ENCODE measurements at regions not wholly inside any gene's neighbourhood (a gene's known extent, or its start where the extent isn't known, plus 50 kb on each side); places are given as distances from the start of the nearest gene placed in this dataset.

DNA sequence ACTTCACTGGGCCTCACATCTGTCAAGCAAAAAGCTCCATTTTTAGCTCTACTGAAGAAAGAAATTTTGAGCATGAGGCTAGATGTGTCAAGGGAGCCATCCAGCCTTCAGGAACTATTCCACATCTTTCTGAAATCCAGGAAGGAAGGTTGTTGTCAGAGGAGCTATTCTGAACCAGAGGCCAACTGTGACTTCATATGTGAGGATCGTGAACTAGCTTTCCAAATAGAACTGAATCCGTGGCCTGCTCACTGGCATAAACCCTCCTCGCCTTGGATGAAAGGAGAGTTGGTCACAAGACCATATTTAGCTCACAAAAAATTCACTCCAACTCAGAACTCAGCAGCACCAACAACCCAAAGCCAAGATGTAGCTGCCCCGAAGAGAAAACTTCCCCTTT is 195.8 kb downstream of the FOXO1 start:
- no peak for DNase-seq

GRCh38 chr13:40471076-40471475 is 195.4 kb downstream of the FOXO1 start:
- no peak for DNase-seq

DNA sequence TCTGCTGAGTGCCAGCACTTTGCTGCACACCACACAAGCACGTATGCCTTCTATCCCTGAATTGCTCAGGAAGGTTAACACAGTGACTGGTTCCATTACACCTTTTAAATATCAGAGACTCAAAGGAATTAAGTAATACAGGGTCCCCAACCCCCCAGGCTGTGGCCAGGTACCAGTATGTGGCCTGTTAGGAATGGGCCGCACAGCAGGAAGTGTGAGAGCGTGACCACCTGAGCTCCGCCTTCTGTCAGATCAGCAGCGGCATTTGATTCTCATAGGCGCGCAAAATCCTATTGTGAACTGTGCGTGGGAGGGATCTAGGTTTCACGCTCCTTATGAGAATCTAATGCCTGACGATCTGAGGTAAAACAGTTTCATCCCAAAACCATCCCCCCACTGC is 194.5 kb downstream of the FOXO1 start:
- DNase-seq: no peak

- DNase-seq: no peak
Measured at GRCh38 chr13:40472427-40473220, 193.8 kb downstream of the FOXO1 start.

DNA sequence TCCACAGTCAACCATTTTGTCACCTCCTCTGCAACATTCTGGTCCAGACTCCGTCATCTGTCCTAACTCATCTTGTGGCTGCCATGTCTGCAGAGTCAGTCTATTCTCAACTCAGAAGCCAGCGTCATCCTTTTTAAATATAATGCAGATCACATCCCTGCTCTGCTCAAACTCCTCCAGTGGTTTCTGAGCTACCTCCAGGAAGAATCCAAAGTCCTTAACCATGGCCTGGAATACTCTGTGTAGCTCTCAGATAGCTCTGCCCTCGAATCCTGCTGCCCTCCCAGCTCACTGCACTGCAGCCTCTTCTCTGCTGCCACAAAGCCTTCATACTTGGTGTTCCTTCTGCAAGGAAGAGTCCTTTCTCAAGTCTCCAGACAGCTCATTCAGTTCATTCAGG is 190.8 kb downstream of the FOXO1 start:
- no peak for DNase-seq

GRCh38 chr13:40476175-40476958 is 190.1 kb downstream of the FOXO1 start:
- no peak for DNase-seq

GRCh38 chr13:40477623-40478608 is 188.5 kb downstream of the FOXO1 start:
- DNase-seq: no peak

DNA sequence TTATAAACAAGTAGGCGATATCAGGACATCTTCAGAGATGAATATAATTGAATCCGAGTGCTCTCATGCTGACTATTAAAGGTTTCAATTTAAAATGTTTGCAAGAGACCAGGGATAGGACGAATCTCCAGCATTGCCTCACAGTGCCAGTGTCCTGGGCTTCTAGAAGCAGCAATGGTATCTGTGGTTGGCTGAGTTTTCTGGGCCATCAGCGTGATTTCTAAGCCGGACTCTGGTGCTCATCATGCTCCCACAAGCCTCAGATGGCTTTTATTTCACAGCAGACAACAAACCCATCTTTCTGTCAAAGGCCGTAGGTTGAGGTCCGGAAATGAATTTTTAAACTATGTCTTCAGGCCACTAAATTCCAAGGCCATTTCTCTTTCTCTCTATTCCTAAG is 187.7 kb downstream of the FOXO1 start:
- DNase-seq: no peak

- DNase-seq: no peak
Measured at GRCh38 chr13:40479196-40479845, 187.1 kb downstream of the FOXO1 start.

GRCh38 chr13:40480012-40480914 is 186.2 kb downstream of the FOXO1 start:
- DNase-seq: no peak

DNA sequence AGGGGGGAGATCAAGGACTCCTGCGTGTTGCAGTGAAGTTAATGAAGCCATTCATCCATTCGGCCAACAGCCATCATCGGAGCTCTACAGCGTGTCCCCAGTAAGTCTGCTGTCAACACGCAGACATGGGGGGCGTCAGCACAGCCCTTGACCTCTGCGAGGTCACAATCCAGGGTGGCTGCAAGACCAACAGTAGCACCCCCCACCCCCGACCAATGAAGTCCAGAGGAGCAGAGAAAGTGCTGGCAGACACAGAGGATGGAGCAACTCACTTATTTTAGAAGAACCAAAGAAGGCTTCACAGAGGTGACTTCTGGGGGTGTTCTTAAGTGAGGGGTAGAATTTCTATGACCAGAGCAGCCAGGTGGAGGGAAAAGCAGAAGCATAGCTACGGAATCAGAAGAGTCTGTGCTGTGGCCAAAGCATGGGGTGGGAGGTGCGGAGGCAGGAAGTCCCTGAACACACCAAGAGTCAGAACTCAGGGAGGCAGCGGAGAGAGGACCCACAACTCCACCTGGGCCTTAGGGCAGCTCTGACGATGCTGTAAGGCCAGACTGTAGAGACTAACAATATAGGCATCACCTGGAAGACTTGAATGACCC is 185.4 kb downstream of the FOXO1 start:
- no peak for DNase-seq

DNA sequence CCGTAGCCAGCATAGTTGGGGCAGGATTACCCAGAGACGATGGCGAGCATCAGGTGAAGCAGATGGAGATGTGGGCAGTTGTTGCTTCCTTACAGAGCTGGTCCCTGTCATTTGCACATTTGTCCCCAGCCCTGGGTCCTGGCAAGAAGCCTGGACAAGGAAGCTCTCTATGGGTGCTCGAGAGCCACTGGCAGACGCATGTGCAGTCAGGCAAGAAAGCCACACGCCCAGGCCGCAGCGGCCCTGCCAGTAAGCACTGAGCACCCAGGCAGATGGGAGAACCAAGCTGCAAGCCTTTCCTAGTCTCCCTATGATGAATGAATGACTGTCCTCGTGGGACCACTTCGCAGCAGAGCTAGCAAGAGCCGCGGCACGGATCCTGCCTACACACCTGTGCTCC is 182.8 kb downstream of the FOXO1 start:
- no peak for DNase-seq

GRCh38 chr13:40484101-40484800 is 182.2 kb downstream of the FOXO1 start:
- no peak for DNase-seq

GRCh38 chr13:40484974-40485373 is 181.5 kb downstream of the FOXO1 start:
- peak in 1 of 5 experiments; percentile 42 for DNase-seq

- DNase-seq: peak in 4 of 5 experiments; percentile 42 to 94 (median 74)
Measured at GRCh38 chr13:40485611-40486517, 180.6 kb downstream of the FOXO1 start.

DNA sequence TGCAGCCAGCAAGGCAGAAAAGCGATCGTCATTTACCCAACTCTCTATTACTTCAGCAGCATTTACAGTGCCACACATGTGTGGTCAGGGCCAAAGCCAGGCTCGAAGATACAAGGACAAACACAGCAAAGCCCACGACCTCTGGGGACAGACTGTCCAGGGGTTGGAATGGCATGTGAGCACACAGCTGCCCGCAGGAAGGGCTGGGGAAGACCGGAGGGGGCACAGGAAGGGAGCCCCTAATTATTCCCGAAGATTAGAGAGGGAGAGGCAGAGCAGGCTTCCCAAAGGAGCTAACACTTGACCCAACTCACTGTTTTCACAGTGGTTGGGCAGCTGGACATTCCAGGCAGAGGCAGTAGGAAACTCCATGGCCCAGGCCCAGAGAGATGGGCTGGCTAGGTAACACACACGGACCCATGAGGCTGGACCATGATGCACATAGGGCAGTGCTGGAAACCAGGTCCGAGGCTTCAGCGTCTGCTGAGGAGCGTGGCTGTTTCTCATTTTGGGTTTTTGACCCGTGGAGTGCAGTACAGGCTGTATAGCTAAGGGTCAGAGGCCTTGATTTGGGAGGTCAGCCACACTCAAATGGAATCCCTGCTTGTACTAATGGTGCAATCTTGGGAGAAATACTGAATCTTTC is 179.8 kb downstream of the FOXO1 start:
- DNase-seq: no peak

- peak in 1 of 5 experiments; percentile 42 for DNase-seq
Measured at GRCh38 chr13:40488869-40489391, 177.5 kb downstream of the FOXO1 start.
